NAMALWA (cell line): ENCODE measurements at regions not wholly inside any gene's neighbourhood (a gene's known extent, or its start where the extent isn't known, plus 50 kb on each side); places are given as distances from the start of the nearest gene placed in this dataset.
"Not testable (repeated sequence)": the region's sequence is repeated elsewhere in the genome, so short reads cannot be mapped to it uniquely, and the experiment has no call there.

ENCODE experiments used
- DNase-seq: peaks from one replicate; pipeline ENCODE4 v3.0.0-alpha.2; 2015; ENCODE audit warnings: low spot score

DNA sequence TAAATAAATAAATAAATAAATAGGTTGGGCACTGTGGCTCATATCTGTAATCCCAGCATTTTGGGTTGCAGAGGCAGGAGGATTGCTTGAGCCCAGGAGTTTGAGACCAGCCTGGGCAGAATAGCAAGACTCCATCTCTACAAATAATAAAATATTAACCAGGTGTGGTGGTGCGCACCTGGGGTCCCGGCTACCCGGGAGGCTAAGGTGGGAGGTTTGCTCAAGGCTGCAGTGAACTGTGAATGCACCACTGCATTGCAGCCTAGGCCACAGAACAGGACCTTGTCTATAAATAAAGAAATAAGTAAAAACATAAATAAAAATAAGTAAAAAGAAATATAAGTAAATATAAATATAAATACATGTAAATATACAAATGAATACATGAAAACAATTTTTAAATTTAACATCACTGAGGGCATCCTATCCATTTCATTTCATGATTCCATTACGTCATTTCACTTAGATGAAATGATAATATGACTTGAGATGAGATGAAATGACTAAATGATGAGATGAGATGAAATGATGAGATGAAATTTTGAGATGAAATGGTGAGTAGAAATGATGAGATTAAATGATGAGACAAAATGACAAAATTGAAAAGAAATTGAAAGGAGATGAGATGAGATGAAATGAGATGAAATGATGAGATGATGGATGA is 233.4 kb downstream of the GOLGA6L6 start:
- DNase-seq: not testable (repeated sequence)

DNA sequence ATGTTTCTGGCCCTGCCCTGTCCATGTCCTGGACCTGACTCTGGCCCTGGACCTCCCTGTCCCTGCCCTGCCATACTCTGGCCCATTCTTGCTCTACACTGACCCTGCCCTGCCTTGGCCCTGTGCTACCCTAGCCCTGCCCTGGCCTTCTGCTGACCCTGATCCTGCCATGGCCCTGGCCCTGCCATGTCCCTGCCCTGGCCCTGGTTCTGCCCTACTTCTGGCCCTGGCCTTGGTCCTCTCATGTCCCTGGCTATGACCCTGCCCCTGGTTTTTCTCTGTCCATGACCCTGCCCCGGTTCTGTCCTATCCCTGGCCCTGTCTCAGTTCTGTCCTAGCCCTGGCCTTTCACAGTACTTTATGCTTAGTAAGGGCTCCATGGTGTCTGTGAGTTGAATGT is 234.5 kb downstream of the GOLGA6L6 start:
- DNase-seq: not testable (repeated sequence)

GRCh38 chr15:20306497-20307106 is 235.0 kb downstream of the GOLGA6L6 start:
- DNase-seq: not testable (repeated sequence)

- not testable (repeated sequence) for DNase-seq
Observed at GRCh38 chr15:20305912-20306311, 235.7 kb downstream of the GOLGA6L6 start.

GRCh38 chr15:20305015-20305465 is 236.6 kb downstream of the GOLGA6L6 start:
- not testable (repeated sequence) for DNase-seq

DNA sequence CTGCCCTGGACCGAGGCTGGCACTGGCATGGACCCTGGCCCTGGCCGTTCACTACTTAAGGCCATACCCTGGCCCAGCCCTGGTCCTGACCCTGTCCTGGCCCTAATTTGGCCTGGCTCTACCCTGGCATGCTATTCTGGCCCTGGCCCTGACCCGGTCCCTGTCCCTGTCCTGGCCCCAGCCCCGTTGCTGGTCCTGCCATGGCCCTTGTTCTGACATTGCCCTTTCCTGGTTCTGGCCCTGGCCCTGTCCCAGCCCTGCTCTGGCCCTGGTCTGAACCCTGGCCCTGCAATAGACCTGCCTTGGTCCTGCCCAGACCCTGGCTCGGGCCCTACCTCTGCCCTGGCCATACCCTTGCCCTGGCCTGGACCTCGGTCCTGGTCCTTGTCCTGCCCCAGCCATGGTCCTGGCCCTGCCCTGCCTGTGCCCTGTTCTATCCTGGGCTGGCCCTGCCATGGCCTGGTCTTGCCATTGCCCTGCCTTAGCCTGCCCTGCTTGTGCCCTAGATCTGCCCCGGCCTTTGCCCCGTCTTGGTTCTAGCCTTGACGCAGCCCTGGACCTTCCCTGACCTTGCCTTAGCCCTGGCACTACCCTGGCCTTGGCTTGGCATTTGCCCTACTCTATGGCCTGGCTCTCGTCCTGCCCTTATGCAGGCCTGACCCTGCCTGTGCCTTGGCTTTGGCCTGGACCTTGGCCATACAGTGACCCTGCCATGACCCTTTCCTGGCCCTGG is 237.2 kb downstream of the GOLGA6L6 start:
- not testable (repeated sequence) for DNase-seq

DNA sequence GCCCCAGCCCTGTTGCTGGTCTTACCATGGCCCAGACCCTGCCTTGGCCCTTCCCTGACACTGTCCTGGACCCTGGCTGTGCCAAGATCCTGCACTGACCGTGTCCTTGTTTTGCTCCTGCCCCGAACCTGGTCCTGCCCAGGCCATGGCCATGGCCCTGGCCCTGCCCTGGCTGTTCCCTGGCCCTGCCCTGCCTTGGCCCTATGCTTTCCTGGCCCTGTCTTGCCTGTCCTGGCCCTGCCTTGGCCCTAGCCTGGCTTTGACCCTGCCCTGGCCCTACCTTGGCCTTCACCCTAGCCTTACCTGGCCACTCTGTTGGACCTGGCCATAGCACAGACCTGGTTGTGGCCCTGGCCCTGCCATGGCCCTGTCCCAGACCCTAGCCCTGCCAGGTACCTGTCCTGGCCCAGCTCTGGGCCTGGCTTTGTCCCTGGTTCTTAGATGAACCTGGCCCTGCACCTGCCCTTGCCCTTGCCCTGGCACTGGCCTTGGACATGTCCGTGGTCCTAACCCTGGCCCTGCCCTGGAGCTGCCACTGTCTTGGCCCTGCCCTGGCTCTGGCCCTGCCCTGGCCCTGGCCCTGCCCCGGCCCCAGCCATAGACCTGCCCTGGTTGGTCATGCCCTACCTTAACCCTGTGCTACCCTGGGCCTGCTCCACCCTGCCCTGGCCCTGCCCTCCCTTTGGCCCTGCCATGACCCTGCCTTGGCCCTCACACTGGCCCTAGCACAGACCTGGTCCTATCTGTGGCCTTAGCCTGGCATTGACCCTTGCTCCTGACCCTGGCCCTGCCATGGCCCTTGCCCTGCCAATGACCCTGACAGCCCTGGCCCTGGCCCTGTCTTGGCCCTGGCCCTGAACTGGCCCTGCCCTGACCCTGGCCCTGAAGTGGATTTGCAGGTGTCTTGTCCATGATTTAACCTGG is 238.1 kb downstream of the GOLGA6L6 start:
- DNase-seq: not testable (repeated sequence)

GRCh38 chr15:20302141-20303069 is 239.2 kb downstream of the GOLGA6L6 start:
- not testable (repeated sequence) for DNase-seq

- DNase-seq: not testable (repeated sequence)
Observed at GRCh38 chr15:20301471-20302081, 240.0 kb downstream of the GOLGA6L6 start.

- DNase-seq: not testable (repeated sequence)
Observed at GRCh38 chr15:20301041-20301390, 240.6 kb downstream of the GOLGA6L6 start.

DNA sequence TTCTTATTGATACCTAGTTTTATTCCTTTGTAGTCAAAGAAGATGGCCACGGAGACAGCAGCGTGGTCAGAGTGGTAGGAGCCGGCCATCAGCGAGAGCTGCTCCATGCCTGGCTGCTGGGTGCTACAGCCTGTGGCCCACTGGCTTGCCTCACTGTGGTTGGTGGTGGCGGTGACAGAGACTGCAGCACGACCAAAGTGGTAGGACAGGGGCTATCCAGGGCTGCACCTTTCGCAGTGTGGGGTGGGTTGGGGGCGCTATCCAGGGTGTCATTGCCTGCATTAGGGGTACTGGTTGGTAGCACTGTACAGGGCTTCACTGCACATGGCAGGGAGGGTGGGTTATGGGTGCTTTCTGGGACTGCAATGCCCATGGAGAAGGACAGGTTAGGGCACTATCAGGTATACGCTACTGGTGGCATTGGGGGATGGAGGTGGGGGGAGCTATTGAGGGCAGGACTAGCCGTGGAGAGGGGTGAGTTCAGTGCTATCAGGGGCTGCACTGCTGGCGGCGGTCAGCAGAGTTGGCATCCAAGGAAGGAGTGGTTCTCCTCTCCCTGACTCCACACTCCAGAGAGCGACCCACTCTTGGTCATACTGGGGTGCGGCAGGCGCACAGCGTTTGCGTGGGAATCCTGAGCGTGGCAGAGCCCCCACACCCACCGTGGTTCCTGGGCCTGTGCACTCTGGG is 241.1 kb downstream of the GOLGA6L6 start:
- not testable (repeated sequence) for DNase-seq

DNA sequence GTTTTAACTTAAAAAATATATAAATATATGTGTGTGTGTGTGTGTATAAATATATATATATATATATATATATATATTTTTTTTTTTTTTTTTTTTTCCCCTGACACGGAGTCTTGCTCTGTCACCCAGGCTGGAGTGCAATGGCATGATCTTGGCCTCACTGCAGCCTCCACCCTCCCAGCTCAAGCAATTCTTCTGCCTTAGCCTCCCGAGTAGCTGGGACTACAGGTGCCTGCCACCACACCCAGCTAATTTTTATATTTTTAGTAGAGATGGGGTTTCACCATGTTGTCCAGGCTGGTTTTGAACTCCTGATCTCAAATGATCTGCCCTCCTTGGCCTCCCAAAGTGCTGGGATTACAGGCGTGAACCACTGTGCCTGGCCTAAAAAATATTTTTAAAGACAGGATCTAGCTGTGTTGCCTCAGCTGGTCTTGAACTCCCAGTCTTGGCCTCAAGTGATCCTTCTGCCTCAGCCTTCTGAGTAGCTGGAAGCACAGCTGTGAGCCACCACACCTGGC is 243.9 kb downstream of the GOLGA6L6 start:
- not testable (repeated sequence) for DNase-seq

DNA sequence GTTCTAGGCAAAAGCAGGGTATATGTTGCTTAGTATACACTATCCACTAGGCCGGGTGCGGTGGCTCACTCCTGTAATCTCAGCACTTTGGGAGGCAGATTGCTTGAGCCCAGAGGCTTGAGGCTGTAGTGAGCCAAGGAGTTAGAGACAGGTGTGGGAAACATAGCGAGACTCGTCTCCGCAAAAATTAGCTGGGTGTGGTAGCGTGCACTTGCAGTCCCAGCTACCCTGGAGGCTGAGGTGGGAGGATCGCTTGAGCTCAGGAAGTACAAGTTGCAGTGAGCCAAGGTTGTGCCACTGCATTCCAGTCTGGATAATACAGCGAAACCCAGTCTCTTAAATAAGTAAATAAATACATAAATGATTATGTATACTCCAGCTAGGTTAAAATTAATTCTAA is 245.3 kb downstream of the GOLGA6L6 start:
- DNase-seq: not testable (repeated sequence)

DNA sequence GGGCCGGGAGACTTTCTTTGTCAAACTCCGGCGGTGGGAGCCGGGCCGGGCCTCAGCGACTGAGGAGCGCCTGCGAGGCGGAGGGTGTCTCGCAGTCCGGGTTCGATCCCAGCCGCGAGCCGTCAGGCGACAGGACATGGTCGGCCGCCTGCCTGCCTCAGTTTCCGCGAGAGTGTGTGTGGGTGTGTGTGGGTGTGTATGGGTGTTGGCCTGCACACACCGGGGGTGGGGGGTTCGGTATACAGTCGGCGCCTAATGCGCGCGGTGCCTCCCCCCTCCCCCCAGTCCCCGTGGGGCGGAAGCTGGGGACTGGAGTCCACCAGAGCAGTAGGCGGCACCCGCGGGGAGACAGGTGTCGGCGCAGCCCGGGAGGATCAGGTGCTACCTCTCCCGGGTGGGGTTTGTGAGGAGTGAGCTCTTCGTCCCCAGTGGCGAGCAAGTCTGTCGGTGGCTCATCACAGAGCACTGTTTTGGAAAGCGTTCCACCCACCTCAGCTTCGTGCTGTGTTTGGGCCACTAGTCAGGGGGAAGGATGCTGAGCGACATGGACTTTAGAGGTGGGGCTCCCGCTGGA is 246.3 kb downstream of the GOLGA6L6 start:
- no peak for DNase-seq

- no peak for DNase-seq
Observed at GRCh38 chr15:20294651-20295237, 246.9 kb downstream of the GOLGA6L6 start.

- DNase-seq: not testable (repeated sequence)
Observed at GRCh38 chr15:20292422-20293005, 249.1 kb downstream of the GOLGA6L6 start.

GRCh38 chr15:20291616-20292015 is 250.0 kb downstream of the GOLGA6L6 start:
- DNase-seq: not testable (repeated sequence)

DNA sequence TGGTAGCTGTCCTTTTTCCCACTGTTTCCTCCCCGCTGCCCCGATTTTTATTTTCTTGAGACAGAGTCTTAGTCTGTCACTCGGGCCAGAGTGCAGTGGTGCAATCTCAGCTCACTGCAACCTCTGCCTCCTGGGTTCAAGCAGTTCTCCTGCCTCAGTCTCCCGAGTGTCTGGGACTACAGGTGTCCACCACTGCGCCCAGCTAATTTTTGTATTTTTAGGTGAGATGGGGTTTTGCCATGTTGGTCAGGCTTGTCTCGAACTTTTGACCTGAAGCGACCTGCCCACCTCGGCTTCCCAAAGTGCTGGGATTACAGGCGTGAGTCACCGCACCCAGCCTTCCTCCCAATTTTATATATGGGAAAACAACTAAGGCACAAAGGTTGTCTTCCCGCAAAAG is 251.0 kb downstream of the GOLGA6L6 start:
- DNase-seq: not testable (repeated sequence)
